ENCODE measurements at regions not wholly inside any gene's neighbourhood (a gene's known extent, or its start where the extent isn't known, plus 50 kb on each side); places are given as distances from the start of the nearest gene placed in this dataset.
"Not testable (repeated sequence)": the region's sequence is repeated elsewhere in the genome, so short reads cannot be mapped to it uniquely, and the experiment has no call there.

DNA sequence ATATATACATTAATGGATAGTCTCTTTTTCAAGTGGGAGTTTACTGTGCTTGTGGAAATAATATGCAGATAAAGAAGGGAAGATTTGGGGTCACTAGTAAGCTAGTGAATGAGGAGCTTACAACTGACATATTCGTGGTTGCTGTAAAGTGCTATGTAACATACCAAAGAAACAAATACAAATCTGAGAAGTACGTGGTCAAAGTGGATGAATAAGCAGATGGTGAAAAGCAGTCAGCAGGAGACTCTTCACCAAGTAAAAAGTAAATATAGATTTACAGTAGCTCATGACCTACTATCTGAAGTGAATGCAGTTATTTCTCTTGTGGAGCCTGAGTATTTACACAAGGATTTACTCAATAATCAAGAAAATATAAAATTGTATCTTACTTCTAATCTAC is 136.6 kb upstream of the ELAC2 start:
- DNase-seq (ENCODE audit: low read depth), result no peak
- TF ChIP-seq, protein P1, sequence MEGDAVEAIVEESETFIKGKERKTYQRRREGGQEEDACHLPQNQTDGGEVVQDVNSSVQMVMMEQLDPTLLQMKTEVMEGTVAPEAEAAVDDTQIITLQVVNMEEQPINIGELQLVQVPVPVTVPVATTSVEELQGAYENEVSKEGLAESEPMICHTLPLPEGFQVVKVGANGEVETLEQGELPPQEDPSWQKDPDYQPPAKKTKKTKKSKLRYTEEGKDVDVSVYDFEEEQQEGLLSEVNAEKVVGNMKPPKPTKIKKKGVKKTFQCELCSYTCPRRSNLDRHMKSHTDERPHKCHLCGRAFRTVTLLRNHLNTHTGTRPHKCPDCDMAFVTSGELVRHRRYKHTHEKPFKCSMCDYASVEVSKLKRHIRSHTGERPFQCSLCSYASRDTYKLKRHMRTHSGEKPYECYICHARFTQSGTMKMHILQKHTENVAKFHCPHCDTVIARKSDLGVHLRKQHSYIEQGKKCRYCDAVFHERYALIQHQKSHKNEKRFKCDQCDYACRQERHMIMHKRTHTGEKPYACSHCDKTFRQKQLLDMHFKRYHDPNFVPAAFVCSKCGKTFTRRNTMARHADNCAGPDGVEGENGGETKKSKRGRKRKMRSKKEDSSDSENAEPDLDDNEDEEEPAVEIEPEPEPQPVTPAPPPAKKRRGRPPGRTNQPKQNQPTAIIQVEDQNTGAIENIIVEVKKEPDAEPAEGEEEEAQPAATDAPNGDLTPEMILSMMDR (IDR thresholded peaks at IDR 0.05; ENCODE audit: control insufficient read depth, insufficient read depth, low read depth, low read length, missing control alignments), result no peak
- H3K4me3 ChIP-seq (ENCODE audit: control insufficient read depth, low read depth, low read length), result no peak overlapping the region

DNA sequence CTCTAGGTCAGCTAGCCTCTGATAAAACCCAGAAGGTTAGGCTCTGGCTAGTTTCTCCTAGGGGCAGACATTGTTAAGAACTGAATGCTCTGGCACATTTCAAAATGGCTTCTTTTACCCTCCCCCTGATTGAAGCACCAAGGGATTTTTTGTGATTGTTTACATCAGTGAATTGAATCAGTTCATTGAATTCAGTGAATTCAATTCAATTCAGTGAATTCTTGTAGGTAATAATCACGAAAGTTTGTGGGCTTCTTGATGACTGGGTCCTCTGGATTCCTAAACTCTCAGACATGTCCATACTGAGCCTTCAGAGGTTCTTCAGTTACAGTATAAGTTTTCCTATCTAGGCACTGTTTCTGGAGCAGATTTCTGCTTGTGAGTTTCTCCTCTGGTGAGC is 135.2 kb upstream of the ELAC2 start:
- DNase-seq (ENCODE audit: low read depth), result no peak
- TF ChIP-seq, protein P1 (IDR thresholded peaks at IDR 0.05; ENCODE audit: control insufficient read depth, insufficient read depth, low read depth, low read length, missing control alignments), result no peak
- H3K4me3 ChIP-seq (ENCODE audit: control insufficient read depth, low read depth, low read length), result no peak overlapping the region

DNA sequence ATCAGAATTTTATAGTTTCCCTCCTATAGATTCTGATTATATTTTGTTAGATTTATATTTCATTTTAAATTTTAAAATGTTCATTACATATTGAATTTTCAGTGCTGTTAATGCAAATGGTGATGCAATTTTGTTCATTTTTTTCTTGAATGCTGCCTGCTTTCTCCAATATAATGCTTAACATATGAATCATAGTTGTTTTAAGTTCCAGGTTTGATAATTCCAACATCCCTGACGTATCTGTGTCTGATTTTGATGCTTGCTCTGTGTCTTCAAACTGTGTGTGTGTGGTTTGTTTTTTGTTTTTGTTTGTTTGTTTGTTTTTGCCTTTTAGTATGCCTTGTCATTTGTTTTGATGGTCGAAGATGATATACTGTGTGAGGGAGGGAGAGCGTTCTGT is 134.7 kb upstream of the ELAC2 start:
- no peak overlapping the region for H3K4me3 ChIP-seq (ENCODE audit: control insufficient read depth, low read depth, low read length)
- DNase-seq (ENCODE audit: low read depth), result no peak
- TF ChIP-seq, protein P1 (IDR thresholded peaks at IDR 0.05; ENCODE audit: control insufficient read depth, insufficient read depth, low read depth, low read length, missing control alignments), result no peak

DNA sequence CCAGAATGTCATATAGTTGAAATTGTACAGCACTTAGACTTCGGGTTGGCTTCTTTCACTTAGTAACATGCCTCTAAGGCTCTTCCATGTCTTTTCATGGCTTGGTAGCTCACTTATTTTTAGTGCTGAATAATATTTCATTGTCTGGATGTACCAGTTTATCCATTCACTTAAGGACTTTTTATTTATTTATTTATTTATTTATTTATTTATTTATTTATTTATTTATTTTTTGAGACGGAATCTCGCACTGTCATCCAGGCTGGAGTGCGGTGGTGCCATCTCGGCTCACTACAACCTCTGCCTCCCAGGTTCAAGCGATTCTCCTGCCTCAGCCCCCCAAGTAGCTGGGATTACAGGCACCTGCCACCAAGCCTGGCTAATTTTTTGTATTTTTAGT is 132.9 kb upstream of the ELAC2 start:
- DNase-seq (ENCODE audit: low read depth); H3K4me3 ChIP-seq (ENCODE audit: control insufficient read depth, low read depth, low read length): not testable (repeated sequence)

- no peak for DNase-seq (ENCODE audit: low read depth)
- TF ChIP-seq, protein P1 (IDR thresholded peaks at IDR 0.05; ENCODE audit: control insufficient read depth, insufficient read depth, low read depth, low read length, missing control alignments), result no peak
Measured at GRCh38 chr17:13143001-13143400, 125.2 kb upstream of the ELAC2 start.

DNA sequence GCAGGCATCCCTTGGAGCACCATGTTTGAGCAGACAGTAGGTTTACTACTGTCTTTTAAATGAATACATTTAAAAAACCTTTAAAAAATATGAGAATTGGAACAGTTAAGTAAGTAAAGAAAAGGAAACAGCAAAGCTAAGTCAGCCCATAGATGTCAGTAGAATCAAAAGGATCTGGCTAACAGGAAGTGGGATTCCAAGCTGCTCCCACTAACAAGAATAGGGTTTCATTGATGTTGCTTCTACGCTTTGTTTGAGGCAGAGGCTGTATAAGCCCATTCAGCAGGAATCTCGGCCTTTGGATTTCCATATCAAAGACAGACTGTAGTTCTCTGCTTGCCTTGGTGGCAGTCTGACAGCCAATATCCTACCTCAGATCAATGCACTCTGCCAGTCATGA is 122.9 kb upstream of the ELAC2 start:
- no peak for DNase-seq (ENCODE audit: low read depth)
- no peak overlapping the region for H3K4me3 ChIP-seq (ENCODE audit: control insufficient read depth, low read depth, low read length)
- TF ChIP-seq, protein P1 (IDR thresholded peaks at IDR 0.05; ENCODE audit: control insufficient read depth, insufficient read depth, low read depth, low read length, missing control alignments), result peak; percentile 13

More at GRCh38 chr17:13143001-13143400, 125.2 kb upstream of the ELAC2 start:
- H3K4me3 ChIP-seq (ENCODE audit: control insufficient read depth, low read depth, low read length), result no peak overlapping the region

DNA sequence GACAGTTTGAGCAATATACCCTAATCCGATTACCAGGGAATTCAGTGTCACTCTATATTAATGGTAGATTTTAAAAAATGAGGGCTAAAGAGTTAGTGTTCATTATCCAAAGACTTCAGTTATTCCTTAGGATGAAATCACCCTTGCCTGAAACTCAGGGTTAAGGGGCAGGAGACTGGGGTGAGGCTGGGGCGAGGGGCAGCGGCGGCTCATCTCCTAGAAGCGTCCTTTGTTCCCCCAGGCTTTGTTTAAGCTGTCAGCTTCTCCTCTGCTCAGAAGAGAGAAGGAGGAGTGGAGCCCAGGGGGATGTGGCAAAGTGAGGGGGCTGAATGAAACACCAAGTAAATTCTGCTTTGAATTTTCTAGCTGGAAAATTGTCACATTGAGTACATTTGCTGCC is 117.7 kb upstream of the ELAC2 start:
- no peak overlapping the region for H3K4me3 ChIP-seq (ENCODE audit: control insufficient read depth, low read depth, low read length)
- DNase-seq (ENCODE audit: low read depth), result no peak
- TF ChIP-seq, protein P1 (IDR thresholded peaks at IDR 0.05; ENCODE audit: control insufficient read depth, insufficient read depth, low read depth, low read length, missing control alignments), result no peak

All from AG09309 (cell line).